ENCODE measurements at regions not wholly inside any gene's neighbourhood (a gene's known extent, or its start where the extent isn't known, plus 50 kb on each side); places are given as distances from the start of the nearest gene placed in this dataset.

GRCh38 chr9:21689854-21690253 is 112.6 kb upstream of the MTAP start:
- CTCF ChIA-PET, result interaction anchor here (0.7 to 2.6 kb wide), 4 partner anchors 19 to 554 kb away, joined by 3 to 13 read pairs (median 4); no protein-coding TSS in a partner anchor
- H3K4me1 Mint-ChIP-seq (ENCODE audit: insufficient read depth, unreplicated experiment), result peaks cover 19% of the 10 kb centered on the region
- no peaks in the 10 kb centered on the region for H3K27me3 Mint-ChIP-seq (ENCODE audit: insufficient read depth, unreplicated experiment)
- no peaks in the 10 kb centered on the region for H3K36me3 Mint-ChIP-seq (ENCODE audit: insufficient read depth, unreplicated experiment)
- H3K27ac Mint-ChIP-seq (ENCODE audit: low read depth, unreplicated experiment), result no peak overlapping the region
- intact Hi-C loops (cut with micrococcal nuclease), result loop anchor here (2.0 to 5.0 kb wide), 2 partner anchors 522 to 549 kb away; no protein-coding TSS in a partner anchor
- POLR2A ChIA-PET, result interaction anchor here (0.6 to 3.5 kb wide), 14 partner anchors 11 to 549 kb away, joined by 3 to 37 read pairs (median 5); no protein-coding TSS in a partner anchor
- peaks cover 10% of the 10 kb centered on the region for H3K9me3 Mint-ChIP-seq (ENCODE audit: unreplicated experiment)
- no peak overlapping the region for H3K4me3 Mint-ChIP-seq (ENCODE audit: unreplicated experiment)
- no TSS peak for BruUV-seq (replicated peaks)
- DNase-seq (ENCODE audit: unreplicated experiment), result no peak
- TF ChIP-seq, protein P1, sequence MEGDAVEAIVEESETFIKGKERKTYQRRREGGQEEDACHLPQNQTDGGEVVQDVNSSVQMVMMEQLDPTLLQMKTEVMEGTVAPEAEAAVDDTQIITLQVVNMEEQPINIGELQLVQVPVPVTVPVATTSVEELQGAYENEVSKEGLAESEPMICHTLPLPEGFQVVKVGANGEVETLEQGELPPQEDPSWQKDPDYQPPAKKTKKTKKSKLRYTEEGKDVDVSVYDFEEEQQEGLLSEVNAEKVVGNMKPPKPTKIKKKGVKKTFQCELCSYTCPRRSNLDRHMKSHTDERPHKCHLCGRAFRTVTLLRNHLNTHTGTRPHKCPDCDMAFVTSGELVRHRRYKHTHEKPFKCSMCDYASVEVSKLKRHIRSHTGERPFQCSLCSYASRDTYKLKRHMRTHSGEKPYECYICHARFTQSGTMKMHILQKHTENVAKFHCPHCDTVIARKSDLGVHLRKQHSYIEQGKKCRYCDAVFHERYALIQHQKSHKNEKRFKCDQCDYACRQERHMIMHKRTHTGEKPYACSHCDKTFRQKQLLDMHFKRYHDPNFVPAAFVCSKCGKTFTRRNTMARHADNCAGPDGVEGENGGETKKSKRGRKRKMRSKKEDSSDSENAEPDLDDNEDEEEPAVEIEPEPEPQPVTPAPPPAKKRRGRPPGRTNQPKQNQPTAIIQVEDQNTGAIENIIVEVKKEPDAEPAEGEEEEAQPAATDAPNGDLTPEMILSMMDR (IDR thresholded peaks at IDR 0.05; ENCODE audit: unreplicated experiment), result no peak

GRCh38 chr9:21690561-21690960 is 111.9 kb upstream of the MTAP start:
- no peak for DNase-seq (ENCODE audit: unreplicated experiment)
- TF ChIP-seq, protein P1 (IDR thresholded peaks at IDR 0.05; ENCODE audit: unreplicated experiment), result no peak
- Mint-ChIP-seq H3K27ac (ENCODE audit: low read depth, unreplicated experiment) (no peak overlapping the region), H3K36me3 (ENCODE audit: insufficient read depth, unreplicated experiment) (no peaks in the 10 kb centered on the region), H3K4me3 (ENCODE audit: unreplicated experiment) (no peak overlapping the region), H3K27me3 (ENCODE audit: insufficient read depth, unreplicated experiment) (no peaks in the 10 kb centered on the region), H3K4me1 (ENCODE audit: insufficient read depth, unreplicated experiment) (peaks cover 17% of the 10 kb centered on the region), H3K9me3 (ENCODE audit: unreplicated experiment) (peaks cover 10% of the 10 kb centered on the region)
- intact Hi-C loops (cut with micrococcal nuclease), result no loop called here
- CTCF ChIA-PET, result interaction anchor here (1.1 to 2.6 kb wide), 2 partner anchors 18 to 142 kb away, joined by 3 to 13 read pairs; no protein-coding TSS in a partner anchor
- BruUV-seq (replicated peaks), result no TSS peak
- POLR2A ChIA-PET, result interaction anchor here (0.6 to 3.5 kb wide), 7 partner anchors 15 to 480 kb away, joined by 3 to 37 read pairs (median 4); no protein-coding TSS in a partner anchor

DNA sequence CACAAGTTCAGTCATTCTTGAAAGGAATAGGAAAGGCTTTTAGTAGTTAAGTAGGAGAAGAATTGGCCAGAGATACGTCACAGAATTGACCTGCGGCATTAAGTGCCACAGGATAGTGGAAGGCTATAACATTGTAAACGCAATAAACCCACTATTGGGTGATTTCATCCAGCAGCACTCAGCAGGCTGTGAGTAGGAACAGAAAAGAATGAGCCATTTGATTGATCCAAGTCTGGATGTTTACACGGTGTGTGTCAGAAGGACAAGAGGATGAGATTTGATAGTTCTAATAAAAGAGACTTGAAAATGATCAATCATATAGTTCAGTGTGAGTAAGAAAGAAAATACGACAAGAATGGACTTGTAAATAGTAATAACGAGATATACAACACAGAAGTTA is 110.0 kb upstream of the MTAP start:
- intact Hi-C loops (cut with micrococcal nuclease), result no loop called here
- TF ChIP-seq, protein P1 (IDR thresholded peaks at IDR 0.05; ENCODE audit: unreplicated experiment), result no peak
- Mint-ChIP-seq H3K36me3 (ENCODE audit: insufficient read depth, unreplicated experiment) (no peaks in the 10 kb centered on the region), H3K9me3 (ENCODE audit: unreplicated experiment) (peaks cover 10% of the 10 kb centered on the region), H3K27ac (ENCODE audit: low read depth, unreplicated experiment) (no peak overlapping the region), H3K4me3 (ENCODE audit: unreplicated experiment) (no peak overlapping the region), H3K4me1 (ENCODE audit: insufficient read depth, unreplicated experiment) (peaks cover 13% of the 10 kb centered on the region), H3K27me3 (ENCODE audit: insufficient read depth, unreplicated experiment) (no peaks in the 10 kb centered on the region)
- no peak for DNase-seq (ENCODE audit: unreplicated experiment)
- ChIA-PET CTCF (no interaction called here), POLR2A (interaction anchor here (0.9 kb wide), 1 partner anchor 483 kb away, joined by 3 read pairs; no protein-coding TSS in a partner anchor)
- no TSS peak for BruUV-seq (replicated peaks)

GRCh38 chr9:21694424-21694823 is 108.0 kb upstream of the MTAP start:
- Mint-ChIP-seq H3K4me1 (ENCODE audit: insufficient read depth, unreplicated experiment) (peaks cover 3% of the 10 kb centered on the region), H3K9me3 (ENCODE audit: unreplicated experiment) (peaks cover 10% of the 10 kb centered on the region), H3K4me3 (ENCODE audit: unreplicated experiment) (no peak overlapping the region), H3K27ac (ENCODE audit: low read depth, unreplicated experiment) (no peak overlapping the region), H3K27me3 (ENCODE audit: insufficient read depth, unreplicated experiment) (no peaks in the 10 kb centered on the region), H3K36me3 (ENCODE audit: insufficient read depth, unreplicated experiment) (no peaks in the 10 kb centered on the region)
- BruUV-seq (replicated peaks), result no TSS peak
- no peak for DNase-seq (ENCODE audit: unreplicated experiment)
- ChIA-PET CTCF (no interaction called here), POLR2A (no interaction called here)
- intact Hi-C loops (cut with micrococcal nuclease), result no loop called here
- TF ChIP-seq, protein P1 (IDR thresholded peaks at IDR 0.05; ENCODE audit: unreplicated experiment), result no peak
